ENCODE measurements at regions not wholly inside any gene's neighbourhood (a gene's known extent, or its start where the extent isn't known, plus 50 kb on each side); places are given as distances from the start of the nearest gene placed in this dataset.

GRCh38 chr6:169044381-169045230 is 209.0 kb downstream of the THBS2 start:
- DNase-seq: no peak

GRCh38 chr6:169042061-169042460 is 211.6 kb downstream of the THBS2 start:
- no peak for DNase-seq

DNA sequence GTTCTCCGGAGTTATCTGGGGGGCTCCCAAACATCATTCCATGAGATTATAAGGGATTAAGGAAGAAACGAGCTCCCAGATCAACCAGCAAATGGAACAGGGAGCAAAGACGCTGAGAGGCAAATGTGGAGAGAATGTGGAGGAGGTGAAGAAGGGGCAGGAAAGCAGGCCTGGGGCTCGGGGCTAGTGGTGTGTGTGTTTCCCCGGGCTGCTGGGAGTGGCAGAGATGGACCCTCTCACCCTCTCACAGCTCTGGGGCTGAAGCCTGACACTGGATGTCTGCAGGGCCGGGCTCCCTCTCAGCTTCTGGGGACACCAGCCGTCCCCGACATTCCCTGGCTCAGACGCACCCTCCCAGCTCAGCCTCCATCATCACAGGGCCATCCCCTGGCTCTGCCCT is 212.6 kb downstream of the THBS2 start:
- no peak for DNase-seq

- no peak for DNase-seq
Measured at GRCh38 chr6:169038691-169039090, 215.0 kb downstream of the THBS2 start.

DNA sequence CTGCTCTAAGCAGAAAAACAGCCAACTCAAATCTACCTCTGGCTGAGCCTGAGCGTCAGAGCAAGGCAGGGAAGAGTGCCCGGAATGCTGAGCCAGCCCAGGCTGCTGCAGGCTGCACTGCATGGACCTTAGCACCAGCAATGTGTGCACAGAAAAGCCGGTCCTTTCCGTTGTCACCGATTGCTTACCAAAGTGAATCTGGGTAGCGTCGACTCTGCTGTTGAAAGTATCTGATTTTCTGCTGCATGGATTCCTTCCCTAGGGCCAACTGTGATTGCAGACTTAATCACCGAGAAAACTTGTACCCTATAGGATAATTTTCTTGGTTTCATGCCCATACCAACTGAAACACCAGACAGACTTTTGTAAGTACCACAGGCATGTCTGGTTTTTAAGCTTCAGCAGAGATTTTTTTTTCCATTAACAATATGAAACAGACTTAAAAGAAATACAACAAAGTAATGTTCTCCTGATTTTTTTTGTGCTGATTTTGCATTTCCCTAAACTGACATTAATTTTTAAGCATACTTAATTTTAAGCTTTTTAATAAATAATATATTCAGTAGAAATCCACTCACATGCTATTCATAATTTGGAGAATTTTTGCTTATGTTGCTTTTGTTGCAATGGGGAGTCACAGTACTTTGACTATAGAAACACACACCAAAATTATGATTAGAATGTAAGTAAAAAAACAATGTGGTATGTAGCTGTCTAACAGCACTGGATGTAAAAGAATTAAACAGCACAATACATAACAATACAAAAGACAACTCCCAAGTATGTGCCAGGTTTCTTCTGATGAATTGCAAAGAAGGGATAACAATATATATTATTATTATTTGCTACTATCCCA is 218.0 kb downstream of the THBS2 start:
- DNase-seq: no peak

DNA sequence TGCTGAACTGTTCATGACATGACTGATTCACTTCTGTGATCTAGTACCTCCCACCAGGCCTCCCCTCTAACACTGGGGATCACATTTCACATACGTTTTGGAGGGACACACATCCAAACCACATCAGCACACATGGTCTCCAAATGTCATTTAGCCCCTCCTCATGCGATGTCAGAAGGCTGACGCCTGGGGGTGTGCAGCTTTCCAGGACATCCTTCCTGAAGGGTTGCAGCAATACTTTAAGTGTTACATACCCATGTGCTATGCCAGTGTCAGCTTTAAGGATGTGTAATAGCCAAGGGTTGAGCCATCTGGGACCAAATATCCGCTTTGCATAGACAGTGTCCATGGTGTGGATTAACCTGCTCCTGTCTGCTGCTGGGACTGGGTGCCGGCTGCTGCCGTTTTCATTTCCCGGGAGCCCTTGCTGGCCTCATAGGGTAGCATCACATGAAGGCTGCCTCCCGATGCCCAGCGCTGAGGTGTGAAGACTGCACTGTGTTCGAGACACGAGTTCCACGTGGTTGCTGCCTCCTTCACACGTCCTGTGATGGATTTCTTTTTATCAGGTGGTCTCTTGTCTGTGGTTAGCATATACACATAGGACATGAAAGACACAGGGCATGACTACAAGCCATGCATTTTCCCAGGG is 219.0 kb downstream of the THBS2 start:
- DNase-seq: no peak

GRCh38 chr6:169029861-169030260 is 223.8 kb downstream of the THBS2 start:
- no peak for DNase-seq

GRCh38 chr6:169028343-169028742 is 225.3 kb downstream of the THBS2 start:
- DNase-seq: no peak

DNA sequence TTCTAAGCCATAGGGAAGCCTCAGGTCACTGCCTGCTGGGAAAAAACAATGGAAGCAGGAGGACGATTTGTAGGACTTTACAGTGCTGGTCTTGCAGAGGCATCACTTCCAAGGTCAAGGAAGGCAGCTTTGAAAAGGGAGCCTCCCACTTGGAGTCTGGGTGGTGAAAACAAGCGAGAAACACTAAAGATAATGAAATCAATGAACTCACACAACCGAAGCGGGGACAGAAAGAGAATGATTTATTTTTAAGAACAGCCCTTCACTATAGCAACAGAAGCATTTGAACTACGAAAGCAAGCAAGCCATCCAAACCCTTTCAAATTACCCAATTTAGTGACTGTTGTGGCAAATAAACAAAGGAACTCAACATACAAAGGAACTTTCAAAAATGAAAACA is 227.5 kb downstream of the THBS2 start:
- DNase-seq: no peak

DNA sequence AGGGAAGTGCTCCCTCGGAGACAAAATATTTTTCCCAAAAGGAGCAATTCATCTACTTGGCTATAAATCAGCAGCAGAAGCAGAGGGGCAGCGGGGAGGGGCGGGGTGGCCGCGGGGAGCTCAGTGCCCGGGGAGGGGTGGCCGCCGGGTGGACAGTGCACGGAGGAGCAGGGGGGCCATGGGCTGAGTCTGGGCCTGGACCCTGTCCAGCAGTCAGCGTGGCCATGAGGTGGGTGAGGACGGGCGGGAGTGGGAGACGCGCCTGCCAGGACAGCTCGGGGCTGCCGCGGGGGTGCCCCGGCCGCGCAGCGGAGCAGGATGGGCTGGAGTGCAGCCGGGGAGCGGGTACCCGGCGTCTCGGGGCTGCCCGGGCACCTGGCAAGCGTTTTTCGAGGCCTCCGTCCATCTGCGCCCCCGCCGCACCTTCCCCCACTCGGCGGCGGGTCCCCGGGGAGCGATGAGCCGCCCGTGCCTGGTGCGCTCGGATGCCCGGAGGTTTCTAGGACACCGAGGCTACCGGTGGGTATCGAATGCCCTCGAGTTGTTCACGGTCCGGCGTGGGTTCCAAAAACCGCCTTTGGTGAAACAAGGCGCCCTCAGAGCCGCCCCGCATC is 229.5 kb downstream of the THBS2 start:
- no peak for DNase-seq

- no peak for DNase-seq
Measured at GRCh38 chr6:169023161-169023874, 230.3 kb downstream of the THBS2 start.

GRCh38 chr6:169022079-169022478 is 231.6 kb downstream of the THBS2 start:
- no peak for DNase-seq

DNA sequence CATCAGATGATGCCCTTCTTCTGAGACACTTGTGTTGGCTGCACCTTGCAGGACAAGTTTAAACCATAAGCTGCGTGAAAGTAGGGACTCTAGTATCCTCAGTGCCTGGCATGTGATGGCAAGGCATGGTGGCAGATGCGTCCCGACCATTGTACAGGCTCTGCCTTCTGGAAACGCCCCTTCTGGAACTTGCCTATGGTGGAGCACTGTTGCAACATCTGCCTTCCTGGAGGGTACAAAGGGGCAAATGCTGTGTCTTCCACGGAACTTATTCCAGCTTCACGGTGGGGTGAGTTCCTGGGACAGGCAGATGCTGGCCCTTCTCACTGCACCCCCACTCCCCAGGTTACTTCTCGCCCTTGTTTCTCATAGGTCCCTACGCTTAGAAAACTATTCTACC is 232.8 kb downstream of the THBS2 start:
- DNase-seq: no peak

DNA sequence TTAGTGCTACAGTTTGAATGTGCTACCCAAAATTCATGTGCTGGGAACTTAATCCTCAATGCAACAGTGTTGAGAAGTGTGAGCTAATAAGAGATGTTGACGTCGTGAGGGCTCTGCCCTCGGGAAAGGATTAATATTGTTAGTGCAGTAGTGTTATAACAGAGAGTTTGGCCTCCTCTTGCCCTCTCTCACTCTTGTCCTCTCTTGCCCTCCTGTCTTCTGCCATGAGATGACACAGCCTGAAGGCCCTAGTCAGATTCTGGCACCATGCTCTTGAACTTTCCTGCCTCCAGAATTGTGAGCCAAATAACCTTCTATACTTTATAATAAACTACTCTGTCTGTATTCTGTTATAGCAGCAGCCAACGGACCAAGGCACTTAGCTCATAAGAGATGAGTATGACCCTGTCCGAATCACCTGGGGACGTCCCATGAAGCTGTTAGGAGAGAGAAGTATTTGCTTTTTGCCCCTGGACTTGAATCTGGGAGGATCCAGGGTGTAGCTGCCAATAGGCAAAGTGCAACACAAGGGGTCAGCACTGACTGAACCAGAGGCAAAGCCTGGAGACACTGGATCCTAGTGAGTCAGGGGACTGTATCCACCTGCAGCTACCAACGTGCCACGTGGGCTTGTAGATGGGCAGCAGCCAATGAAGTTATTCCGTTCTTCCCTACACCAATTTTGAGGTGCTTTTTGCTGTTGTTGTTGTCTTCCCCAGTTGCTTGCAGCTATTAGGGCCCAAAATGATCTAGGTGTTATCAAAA is 233.7 kb downstream of the THBS2 start:
- no peak for DNase-seq

DNA sequence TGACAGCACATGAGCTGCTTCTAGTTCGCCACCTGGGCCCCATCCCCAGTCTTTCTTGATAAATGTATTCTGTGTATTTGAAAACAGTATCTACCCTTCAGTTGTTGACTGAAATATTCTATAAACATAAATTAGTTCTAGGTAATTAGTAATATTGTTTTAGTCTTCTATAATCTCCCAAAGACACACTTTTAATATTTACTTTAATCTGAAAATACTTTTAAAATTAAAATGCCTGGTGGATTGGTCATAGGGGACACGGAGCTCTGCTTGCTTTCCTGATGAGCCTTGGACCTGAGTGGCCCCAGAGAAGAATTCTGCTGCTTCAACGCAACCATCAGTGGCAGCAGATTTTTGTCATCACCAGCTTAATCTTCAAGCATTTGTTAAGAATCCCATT is 234.5 kb downstream of the THBS2 start:
- DNase-seq: no peak

DNA sequence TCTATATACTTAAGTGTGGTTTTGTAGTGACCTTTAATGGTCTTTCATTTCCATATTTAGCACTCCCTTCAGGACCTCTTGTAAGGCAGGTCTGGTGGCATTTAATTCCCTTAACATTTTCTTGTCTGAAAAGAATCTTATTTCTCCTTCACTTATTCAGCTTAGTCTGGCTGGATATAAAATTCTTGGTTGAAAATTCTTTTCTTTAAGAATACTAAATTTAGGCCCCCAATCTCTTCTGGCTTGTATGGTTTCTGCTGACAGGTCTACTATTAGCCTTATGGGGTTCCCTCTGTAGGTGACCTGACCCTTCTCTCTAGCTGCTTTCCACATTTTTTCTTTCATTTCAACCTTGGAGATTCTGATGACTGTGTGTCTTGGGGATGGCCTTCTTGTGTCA is 236.9 kb downstream of the THBS2 start:
- DNase-seq: no peak

GRCh38 chr6:169014211-169015197 is 239.1 kb downstream of the THBS2 start:
- no peak for DNase-seq

- no peak for DNase-seq
Measured at GRCh38 chr6:169009628-169010027, 244.0 kb downstream of the THBS2 start.

DNA sequence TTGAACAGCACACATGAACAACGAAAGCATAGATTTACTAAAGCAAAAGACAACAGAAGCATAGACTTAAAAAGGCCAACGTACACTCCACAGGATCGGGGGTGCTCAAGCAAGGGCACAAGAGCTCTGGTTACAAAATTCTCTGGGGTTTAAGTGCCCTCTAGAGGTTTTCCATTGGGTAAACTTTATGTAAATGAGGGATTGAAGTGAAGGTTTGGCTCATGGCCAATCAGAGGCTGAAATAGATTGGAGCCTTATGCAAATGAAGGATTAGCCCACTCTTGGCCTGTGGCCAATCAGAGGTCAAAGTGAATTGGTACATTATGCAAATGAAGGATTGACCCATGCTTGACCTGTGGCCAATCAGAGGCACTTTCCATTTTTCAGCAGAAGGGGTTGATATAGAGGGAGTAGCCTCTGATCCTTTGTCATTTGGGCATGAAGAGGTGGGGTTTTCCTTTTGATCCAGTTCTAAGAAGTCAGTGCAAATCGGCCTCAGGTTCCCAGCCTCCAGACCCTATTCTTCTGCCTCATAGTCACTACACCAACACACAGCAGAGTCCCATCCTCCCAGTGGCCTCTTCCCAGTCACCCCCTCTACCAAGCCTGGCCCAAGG is 244.9 kb downstream of the THBS2 start:
- no peak for DNase-seq

DNA sequence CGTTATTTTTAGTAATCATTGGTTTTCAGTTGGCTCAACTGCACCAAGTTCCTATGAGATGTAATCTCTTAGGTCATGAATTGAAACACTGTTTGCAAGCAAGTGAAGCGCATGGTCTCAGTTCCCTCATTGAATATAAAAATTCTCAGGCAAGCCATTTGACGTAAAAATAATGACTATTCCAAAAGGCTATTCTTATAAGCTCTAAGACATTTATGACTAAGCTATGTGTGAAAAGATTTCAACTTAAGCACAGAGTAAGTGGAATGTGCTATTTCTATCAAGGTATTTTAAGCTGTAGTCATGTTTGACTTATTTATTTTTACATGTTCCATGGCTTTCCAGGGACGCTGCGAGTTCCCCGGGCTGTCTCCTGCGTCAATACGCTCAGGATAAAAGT is 248.5 kb downstream of the THBS2 start:
- no peak for DNase-seq
